Myocyte (in vitro differentiated cells): ENCODE measurements at regions not wholly inside any gene's neighbourhood (a gene's known extent, or its start where the extent isn't known, plus 50 kb on each side); places are given as distances from the start of the nearest gene placed in this dataset.

Experiments used
- DNase-seq: peaks from one replicate; pipeline ENCODE4 v3.0.0-alpha.2; 2012; ENCODE audit warnings: low read depth

DNA sequence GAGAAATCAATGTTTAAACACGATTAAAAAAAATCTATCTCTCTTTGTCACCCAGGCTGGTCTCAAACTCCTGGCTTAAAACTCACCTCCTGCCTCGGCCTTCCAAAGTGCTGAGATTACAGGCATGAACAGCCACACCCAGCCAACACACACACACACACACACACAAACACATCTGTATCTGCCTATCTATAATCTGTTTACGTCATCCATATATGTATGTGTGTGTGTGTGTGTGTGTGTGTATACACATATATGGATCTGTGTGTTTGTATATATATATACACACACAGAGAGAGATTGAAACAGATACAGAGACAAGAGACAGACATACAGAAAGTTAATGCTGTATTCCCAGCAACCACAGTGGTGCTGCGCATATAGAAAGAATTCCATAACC, 497.1 kb downstream of the DSC3 start:
- no peak for DNase-seq

GRCh38 chr18:30544141-30544540, 498.4 kb downstream of the DSC3 start:
- DNase-seq, result no peak

GRCh38 chr18:30533716-30534115, 508.8 kb downstream of the DSC3 start:
- DNase-seq, result no peak

GRCh38 chr18:30527917-30528316, 514.6 kb downstream of the DSC3 start:
- DNase-seq, result no peak

DNA sequence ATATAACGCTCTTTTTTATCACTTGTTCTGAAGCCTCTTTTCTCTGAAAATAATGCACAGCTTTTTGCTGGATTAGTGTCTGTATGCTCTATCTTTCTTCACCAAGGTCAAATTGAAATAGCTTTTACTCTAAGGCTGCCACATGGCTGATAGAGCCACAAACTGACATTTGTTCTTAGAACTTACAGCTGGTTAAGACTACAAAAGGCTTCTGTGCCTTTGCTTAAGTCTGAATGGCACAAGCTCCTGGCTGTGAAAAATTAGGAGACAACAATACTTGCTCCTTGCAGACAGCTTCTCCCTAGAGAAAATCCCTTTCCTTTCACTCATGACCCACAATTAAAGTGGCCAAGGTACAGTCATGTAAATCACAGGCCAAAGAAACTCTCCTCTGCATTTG, 515.3 kb downstream of the DSC3 start:
- peak; percentile 21 for DNase-seq

DNA sequence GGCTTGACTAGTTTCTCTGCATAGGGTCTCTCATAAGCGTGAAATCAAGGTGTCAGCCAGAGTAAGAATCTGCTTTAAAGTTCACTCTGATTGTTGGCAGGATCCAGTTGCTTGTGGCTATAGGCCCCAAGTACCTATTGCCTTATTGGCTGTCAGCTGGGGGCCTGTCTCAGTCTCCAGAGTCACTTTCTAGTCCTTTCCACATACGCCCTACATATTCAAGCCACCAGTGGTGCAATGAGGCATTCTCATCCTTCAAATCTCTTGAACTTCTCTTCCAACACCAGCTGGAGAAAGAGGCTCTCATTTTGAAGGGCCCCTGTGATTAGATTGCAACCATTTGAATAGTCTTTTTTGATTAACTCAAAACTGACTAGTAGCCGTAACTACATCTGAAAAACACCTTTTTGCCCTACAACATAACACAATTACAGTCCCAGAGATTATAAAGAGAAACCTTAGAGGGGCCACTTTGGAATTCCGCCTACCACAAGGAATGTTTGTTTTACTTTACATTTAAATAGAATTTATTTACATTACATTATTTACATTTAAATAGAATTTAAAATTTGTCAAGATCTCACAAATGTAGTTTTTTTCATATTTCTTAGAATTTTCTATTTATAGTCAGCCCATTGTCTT, 520.1 kb downstream of the DSC3 start:
- no peak for DNase-seq

DNA sequence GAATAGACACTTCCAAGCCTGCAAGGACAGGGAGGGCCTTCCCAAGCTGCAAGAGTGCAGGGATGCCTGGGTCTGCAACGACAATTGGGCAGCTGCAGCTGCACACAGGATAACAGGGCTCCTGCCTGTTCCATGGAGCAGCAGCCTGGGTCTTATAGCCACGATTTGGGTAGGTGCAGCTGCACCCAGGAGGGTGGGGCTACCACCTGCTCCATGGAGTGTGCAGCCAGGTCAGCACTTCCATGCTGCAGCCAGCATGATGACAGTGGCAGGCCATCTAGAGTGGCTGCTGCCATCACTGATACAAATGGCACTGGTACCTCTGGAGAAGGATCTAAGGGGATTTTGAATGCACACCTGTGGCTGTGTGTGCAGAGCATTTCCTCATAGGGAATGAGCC, 528.5 kb downstream of the DSC3 start:
- DNase-seq, result no peak

DNA sequence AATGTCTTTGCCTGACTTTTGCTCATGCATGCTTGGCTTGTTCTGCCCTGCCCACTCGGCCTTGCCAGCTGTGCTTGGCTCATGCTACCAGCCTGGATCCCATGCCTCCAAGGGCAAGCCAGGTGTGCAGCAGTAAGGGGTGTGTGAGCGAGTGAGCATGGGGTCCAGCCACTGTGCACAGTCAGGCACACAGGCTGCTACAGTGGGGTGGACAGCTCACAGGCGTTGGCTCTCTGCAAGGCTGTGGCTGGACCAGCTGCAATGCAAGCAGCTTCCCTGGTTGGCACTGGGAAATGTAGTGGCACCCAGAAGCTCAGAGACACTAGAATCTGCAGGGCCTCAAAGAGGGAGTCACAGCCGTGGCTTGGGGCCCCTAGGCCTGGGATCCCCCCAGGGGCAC, 529.7 kb downstream of the DSC3 start:
- no peak for DNase-seq

- DNase-seq, result no peak
Observed at GRCh38 chr18:30510882-30511281, 531.7 kb downstream of the DSC3 start.

GRCh38 chr18:30501594-30501993, 540.9 kb downstream of the DSC3 start:
- DNase-seq, result no peak

GRCh38 chr18:30500240-30500945, 542.1 kb downstream of the DSC3 start:
- no peak for DNase-seq

GRCh38 chr18:30499721-30500120, 542.8 kb downstream of the DSC3 start:
- no peak for DNase-seq

GRCh38 chr18:30492552-30493129, 549.9 kb downstream of the DSC3 start:
- DNase-seq, result no peak

- DNase-seq, result no peak
Observed at GRCh38 chr18:30491815-30492551, 550.6 kb downstream of the DSC3 start.

DNA sequence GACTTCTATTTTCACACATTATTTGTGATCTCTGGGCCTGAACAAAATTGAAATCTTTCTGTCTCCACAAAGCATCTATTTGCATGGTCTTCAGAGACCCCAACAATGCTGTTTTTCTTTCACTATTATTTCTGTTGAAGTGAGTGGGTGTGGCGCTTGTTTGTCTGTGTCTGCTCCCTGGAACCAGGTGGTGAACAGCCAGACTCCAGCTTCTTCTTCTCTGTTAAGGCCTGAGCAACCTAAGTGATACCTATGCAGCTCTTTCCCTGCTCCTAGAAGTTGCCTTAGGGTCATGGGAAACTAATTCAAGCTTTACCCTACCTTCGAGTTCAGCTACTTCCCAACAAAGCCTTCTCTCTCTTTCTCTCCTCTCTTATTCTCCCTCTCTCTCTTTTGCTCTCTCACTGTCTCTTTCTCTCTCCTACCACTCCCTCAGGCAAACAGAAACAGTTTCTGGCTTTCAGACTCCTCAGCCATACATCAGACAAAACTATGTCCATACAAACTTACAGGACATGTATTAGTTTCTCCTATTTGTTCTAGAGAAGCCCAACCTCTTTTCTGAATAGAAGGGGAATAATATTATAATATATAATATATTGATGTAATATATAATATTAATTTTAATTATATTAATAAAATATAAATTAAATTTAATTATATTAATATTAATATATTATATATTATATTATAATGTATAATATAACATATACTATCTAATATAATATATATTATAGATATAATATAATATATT, 552.5 kb downstream of the DSC3 start:
- no peak for DNase-seq

- peak; percentile 54 for DNase-seq
Observed at GRCh38 chr18:30487962-30488361, 554.6 kb downstream of the DSC3 start.

DNA sequence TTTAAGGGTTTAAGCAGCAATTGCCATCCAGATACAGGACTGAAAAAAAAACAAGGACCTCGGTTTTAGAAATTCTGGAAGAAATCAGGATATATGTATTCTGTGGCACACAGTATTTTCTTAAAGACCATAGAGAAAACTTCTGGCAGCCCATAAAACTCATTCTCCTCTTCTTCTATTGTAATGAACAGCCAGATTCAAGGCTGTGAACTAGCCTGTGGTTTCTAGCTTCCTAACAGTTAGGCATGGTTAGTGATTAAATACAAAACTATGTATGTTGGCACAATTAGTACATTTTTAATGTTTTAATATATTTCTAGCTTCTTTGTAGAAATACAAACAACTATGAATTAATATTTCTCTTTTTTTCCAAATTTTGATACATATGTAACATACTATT, 555.7 kb downstream of the DSC3 start:
- DNase-seq, result peak; percentile 43

- DNase-seq, result no peak
Observed at GRCh38 chr18:30485078-30485477, 557.5 kb downstream of the DSC3 start.

DNA sequence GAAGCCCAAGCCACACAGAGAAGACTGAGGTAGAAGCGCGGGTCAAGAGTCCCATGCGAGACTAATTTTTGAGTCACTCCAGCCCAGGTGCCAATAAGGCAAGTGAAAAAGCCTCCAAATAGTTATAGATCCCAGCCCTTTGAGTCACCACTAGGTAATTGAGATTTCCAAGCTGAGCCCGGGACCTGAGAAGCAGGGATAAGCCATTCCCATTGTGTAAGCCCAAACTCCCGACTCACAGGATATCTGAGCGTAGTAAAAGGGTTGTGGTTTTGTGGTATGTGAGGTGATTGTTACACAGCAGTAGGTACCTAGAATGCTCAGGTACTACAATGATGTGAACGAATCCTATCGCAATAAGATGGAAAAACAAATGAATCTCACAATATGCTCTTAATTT, 560.7 kb downstream of the DSC3 start:
- no peak for DNase-seq

DNA sequence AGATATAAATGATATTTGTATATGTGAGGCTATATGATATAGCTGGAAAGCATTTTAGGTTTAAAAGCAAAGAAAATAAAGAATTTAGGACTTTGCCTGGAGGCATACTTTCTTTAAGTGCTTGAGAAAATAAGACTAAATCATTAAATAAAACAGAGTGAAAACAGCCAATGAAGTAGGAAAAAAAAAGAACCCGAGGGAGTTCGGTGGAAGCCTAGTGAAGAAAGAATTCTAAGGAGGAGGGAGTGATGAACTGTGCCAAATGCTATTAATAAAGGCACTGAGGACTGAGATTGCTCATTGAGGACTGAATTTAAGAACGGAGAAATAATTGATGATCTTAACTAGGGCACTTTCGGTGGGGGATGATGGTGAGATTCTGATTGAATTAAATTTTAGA, 573.5 kb downstream of the DSC3 start:
- DNase-seq, result no peak

DNA sequence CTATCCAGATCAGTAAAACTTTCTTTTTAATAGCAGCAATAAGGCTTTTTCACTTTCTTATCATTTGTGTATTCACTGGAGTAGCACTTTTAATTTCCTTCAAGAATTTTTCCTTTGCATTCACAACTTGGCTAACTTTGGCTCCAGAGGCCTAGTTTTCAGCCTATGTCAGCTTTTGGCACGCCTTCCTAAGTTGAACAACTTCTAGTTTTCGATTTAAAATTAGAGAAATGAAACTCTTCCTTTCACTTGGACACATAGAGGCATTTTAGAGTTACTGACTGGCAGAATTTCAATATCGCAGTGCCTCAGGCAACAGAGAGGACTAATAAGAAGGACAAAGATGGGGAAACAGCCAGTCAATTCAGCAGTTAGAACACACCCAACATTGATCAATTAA, 577.4 kb downstream of the DSC3 start:
- DNase-seq, result no peak
